ENCODE measurements at regions not wholly inside any gene's neighbourhood (a gene's known extent, or its start where the extent isn't known, plus 50 kb on each side); places are given as distances from the start of the nearest gene placed in this dataset.
A peak's percentile ranks its signal among the peaks of the same experiment; 100 is the strongest.

DNA sequence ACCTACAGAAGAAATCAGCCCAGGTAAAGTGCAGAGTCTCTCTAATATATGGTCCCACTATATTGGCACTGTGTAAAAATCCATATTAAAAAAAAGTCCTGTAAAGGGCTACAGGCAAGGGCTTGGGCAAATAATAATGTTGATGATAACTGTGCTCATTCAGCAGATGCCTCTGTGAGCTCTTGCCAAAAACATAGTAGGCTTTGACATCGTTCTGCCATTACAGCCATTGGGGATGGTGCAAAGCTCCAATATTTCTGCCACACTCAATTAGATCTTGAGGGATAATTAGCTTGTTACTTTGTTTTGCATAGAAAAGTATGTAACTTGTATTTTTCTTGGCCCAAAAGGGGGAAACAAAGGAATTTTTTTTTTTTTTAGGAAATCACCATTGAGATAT, 645.5 kb upstream of the FAM241A start:
- DNase-seq = no peak

DNA sequence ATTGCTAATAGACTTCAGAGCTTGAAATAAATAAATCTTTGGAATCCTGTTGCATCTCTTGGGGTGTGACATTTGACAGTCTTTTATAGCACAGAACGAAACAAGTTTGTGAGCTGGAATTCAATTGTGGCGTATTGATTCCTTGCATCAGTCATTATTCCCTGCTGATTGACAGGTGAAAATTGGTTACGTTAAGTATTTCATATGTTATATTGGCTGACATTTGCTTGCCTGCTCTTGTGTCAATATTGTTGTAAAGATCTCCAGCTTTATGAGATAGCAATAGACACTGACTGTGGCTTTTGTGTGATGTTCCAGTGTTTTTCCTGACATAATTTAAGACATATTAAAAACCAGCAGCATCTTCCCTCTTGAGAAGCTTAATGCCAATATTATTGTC, 644.4 kb upstream of the FAM241A start:
- no peak for DNase-seq

DNA sequence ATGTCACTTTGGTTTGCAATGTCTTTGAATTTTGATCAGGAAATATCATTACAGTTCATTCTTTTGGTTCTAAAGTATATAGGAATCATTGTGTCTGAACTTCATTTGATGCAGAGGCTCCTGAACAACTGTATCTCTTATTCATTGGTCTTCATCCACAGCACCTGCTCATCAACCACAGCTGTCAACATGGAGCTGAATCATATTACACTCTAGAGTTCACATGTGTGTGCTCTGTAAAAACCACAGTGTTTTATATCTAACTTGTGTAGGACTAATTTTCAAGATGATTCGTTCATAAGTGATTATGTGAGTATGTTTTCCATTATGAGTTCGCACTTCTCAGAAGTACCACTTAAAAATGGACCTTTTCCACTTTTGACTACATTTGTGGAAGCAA, 643.3 kb upstream of the FAM241A start:
- DNase-seq = no peak

DNA sequence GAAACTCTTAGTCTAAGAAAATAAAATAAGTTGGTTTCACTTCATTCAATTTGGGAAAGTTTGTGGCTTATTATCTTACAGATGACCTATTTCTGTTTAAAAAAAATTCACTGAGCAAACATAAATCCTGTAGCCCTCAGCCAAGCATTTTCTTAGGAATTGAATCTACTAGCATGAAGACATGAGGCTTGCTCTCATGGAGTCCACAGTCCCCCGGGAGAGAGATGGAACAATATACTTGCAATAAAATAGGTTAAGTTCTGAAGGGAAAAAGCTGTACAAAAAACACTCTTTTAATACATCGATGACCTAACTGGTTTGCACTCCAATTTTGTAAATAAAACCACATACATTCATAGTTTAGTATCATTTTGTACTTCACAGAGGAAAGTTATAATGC, 642.6 kb upstream of the FAM241A start:
- no peak for DNase-seq

DNA sequence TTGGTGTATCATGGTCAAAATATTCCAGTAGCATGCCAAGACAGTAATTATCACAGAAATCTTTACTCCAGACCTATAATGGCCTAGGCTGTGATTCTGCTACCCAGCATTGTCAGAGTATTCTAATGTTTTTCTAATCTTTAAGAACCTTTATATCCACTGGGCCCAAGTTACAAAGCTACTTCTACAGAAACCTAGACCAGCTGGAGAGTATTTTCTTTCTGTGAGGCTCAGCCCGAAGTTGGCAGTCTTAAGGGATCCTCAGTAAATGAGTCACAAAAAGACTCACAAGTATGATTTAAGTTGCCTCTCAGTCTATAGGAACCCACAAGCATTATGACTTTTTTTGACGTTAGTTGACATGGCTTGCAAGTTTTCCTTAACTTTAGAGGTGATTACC, 638.5 kb upstream of the FAM241A start:
- DNase-seq = no peak

DNA sequence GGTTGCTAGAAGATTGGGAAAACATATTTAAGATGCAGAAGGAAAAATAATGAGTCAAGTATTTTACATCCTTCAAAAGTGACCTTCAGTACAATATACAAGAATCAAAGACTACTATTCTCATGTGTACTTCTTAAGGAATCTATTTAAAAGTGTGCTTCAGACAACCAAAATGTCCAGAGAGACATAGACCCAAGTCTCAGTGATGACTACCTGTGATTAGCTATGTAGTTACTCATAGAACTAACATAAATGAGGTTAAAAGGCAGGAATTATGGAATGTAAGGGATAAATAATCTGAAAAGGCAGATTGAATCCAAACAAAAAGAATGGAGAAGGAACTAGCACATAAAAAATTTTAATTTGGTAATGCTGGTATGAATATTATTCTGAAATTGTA, 634.7 kb upstream of the FAM241A start:
- no peak for DNase-seq

DNA sequence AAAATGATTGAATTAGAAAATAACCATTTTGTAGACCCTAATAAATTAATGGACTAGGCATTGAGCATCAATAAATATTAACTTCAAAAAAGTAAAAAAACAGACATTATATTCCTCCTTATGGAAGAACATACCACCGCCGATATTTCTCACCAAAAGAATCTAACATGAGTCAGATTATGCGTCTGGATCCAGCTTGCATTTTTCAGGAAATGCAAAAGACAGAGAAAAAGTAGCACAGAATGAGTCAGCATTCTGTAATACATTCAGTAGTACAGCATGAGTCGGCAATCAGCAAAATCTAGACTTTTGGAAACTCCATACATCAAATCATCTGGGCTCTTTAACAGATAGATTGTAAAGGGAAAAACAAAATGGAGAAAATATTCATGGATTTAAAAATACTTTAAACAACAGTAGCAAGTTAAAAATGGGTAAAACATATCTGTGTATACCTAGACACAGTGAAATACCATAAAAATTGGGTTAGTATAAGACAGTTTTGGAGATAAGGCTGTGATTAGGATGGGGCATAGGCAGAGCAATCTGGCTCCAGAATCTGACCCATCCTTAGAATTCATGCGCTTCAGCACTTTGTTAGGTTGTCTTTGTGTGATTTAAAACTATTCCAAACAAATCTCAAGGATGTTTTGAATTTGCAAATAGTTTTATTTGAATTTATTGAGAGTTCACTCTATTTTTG, 633.0 kb upstream of the FAM241A start:
- no peak for DNase-seq

DNA sequence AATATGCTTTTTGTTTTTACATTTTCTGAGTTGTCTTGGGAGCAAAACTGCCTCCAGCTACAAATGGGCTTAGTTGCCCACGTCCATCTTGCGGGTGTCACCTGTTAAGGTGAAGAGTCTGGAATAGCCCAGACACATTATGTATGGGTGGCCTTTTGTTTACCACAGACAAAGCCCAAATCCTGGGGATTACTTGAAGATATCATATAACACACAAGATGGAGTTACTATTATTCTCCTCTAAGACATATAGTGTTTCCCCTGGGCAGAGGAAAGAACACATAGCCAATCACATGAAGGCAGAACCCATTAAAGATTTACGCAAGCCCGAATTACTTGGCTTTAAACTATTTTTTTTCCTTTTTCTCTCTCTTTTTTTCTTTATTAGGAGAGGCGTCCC, 625.6 kb upstream of the FAM241A start:
- DNase-seq = no peak

DNA sequence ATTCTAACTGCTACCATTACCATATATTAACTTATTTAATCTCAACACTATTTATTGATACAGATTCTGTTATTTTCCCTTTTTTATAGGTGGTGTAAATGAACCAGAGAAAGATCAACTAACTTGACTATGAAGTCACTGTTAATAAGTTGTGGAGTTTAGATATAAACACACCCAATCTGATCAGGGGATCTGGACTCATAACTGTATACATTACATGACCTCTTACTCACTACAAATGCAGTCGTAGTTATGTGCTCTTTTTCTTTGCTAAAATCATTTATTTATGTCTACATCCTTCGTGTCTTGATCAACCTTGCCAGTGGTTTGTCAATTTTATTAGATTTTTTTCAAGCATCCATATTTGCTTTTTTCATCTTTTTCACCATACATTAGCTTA, 614.8 kb upstream of the FAM241A start:
- DNase-seq = no peak

DNA sequence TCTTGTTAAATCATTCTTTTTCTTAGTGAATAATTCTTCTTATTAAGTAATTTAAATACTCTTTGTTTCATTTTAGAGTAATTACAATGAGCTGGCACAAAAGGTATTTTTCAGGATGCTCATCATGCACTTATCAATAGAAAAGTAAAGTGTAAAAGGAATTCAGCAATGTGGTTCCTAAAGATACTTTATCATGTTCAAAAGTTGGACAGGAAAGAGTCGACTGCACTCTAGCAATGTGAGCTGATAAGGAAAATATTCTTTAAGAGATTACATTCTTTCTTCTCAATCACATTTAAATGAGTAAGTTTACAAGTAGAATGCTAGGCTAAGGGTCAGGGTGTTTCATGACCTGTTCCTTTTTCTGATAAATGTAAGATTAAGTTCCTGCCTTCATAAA, 609.5 kb upstream of the FAM241A start:
- no peak for DNase-seq

DNA sequence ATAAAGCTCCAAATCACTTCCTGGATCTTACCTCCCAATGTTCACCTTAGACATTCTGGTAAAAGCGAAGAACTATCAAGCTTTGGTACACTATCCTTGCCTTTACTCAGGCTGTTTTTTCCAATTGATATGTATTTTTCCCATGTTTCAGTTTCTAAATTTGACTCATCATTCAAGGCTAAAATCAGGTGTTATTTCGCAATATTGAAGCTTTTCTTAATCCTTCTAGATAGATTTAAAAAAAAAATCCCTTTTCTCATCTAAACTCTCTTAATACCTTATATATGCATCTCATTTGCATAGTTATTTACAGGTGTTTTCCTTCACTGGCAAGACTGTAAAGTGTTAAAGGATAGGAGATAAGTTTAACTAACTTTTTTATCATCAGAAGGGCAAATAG, 608.1 kb upstream of the FAM241A start:
- no peak for DNase-seq

DNA sequence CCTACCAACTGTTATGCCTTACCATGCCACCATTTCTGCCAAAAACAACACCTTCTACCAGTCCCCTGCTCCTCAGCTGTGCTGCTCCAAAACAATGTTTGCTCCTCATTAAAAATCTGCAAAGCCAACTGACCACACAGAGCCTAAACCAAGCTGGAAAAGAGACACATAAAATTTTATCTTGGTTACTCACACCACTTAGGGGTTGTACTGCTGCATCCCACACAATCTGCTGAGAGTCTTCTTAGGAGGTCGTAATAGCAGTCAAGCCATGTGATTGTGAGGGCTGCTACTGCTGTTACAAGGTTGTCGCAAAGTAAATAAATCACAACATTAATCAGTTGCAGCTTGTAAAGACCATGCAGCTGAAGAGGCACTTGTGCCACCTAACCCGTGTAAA, 607.4 kb upstream of the FAM241A start:
- peak; percentile 37 for DNase-seq

DNA sequence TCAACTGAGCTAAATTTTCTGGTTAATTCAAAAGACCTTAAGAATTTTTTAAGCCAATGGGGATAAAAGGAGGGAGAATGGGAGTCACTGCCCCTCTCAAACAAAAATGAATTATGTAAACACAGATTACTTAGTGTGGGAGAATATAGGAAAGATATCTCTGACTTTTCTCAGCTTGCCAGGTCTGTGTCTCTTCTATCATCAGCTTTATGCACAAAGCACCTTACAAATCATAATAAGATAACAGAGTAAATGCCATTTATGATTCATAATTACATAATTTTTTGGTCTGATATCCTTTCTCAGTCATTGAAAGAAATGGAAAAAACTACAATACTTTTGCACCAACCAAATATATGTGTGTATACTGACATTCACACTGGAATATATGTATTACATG, 604.6 kb upstream of the FAM241A start:
- DNase-seq = no peak

DNA sequence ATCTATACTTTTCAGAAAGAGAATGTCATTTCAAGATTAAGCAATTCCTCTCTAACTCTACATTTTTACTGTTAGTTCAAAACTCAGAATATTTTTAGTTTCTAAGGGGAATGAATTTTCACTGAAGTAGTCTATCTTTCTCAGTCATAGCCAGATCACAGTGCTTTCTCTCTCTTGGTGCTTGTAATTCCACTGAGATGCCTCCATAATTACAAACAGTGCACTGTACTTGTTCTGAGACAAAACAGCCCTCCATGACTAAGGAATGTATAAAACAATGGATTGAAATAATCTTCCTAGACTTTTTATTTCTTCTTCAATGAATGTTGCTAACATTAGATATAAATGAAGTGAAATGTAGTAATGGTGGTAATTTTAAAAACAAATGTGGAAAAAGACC, 603.2 kb upstream of the FAM241A start:
- no peak for DNase-seq

DNA sequence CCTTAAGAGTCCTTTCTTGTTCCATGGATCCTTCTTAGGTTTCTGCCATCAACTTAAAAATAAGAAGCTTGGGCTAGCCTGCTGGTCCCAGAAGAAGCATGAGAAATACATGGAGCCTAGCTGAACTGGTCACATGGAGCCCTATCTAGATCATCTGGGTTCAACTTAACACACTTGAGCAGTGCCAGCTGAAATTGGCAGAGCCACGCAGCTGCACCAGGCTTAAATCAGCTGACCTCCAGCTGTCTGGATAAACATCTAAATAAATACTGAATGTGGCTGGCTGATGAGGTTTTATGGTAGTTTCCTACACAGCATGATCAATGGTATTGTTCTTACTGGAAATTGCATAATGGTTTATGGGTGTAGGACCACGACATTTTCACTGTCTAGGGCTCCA, 598.4 kb upstream of the FAM241A start:
- DNase-seq = no peak

DNA sequence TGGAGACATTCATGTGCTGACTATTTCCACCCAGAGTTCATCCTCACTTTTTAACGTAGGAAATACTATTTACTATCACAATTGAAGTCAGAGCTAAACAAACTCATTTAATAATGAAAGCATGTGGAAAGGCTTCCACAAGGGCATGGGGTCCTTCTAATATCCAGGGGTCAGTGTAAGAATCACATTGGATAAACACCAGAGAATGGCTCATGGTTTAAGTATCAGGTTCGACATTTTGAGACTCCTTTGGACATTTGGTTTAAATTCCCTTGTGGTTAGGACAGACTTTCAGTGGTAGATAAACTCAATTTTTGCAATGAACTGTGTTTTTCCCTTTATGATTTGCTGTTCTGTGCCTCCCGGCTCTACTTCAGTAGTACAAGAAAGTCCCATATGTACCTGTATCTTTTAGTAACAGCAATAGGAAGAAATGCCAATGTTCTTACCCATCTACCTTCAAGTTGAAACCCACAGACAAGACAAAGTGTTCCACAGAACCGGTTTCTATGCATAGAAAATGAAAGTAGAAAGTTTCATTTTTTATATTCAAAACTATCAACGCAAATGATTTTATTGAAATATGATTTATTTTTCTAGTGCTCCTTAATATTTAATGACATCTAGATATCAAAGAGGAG, 589.0 kb upstream of the FAM241A start:
- no peak for DNase-seq

DNA sequence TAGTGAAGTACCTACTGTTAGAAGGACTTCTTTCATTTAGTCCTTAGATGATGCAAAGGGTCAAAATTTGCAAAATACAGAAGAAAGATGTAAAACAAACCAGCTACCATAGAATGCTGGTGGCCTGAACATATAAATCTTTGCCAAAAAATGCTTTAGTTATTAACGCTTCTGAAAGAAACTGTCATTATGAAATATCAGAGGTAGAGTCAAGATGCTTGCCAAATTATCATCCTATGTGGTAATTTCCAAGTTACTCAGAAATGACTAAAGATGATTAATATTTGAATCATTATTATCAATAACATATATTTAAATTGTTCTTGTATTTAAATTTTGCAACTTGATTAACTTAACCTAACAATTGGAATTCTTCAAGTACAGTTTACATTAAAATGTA, 588.4 kb upstream of the FAM241A start:
- no peak for DNase-seq

DNA sequence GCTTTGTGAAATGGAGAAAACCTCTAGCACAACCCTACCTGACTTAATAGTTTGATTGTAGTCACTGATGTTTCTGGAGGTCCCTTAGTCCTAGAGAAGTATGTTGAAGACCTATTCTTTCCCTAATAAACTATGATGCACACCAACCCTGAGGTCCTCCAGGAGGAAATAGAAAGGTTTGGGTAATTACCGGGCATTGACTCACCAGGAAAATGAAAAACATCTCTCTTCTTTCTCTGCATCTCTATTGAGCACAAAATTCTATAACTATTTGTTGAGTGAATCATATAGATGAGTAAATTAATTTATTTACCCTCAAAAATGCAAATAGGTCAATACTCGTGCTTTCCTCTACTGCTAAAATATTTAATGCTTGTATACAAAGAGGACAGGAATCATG, 582.4 kb upstream of the FAM241A start:
- DNase-seq = no peak

DNA sequence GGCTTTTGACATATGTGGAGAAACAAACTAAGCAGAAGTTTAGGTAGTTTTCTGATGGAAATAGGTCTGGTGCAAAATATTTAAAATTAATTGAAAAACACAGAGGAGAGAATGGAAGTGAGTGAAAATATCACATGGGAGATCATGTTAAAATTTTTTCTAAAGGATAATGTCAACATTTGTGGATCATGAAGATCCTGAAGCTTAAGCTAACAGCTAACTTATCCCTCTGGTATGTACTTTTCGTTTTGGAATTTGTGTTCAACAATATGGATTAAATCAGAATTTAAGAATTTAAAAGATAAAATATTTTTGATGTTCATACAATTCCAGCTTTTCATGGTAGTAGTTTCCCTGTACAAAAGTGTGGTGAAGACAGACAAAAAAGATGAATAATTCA, 572.8 kb upstream of the FAM241A start:
- no peak for DNase-seq

DNA sequence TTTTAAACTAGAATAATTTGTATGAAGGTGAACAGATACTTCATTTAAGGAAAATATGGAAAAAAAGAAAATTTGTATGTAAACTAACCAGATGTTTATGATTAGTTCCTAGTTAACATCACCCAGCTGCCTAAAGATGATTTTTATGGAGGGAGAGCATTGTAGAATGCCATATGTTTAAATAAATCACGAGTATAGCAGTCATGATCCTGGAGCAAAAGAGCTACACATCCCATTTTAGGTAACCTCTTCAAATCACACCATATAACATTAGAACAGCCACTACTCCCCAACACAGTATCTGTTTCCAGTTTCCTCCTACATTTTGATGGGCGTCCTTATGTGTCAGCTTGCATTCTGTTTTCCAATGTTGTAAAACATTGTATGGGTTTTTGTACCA, 571.9 kb upstream of the FAM241A start:
- no peak for DNase-seq

DNA sequence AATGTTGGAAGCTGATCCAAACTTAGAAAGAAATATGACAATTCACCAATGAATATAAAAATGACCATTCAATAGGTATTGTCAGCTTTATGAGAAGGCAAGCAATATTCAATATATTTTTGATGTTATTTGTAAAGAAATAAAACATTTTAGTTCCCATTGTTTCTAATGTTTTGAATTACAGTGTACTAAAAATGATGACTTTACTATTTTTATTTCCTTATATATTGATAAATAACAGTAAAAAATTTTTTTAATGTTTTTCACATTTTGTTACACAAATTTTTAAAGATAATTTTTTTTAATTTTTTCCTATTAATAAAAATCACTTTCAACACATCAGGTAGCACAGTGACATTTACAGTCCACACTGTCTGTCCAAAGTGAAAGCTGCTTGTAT, 565.5 kb upstream of the FAM241A start:
- DNase-seq = no peak

DNA sequence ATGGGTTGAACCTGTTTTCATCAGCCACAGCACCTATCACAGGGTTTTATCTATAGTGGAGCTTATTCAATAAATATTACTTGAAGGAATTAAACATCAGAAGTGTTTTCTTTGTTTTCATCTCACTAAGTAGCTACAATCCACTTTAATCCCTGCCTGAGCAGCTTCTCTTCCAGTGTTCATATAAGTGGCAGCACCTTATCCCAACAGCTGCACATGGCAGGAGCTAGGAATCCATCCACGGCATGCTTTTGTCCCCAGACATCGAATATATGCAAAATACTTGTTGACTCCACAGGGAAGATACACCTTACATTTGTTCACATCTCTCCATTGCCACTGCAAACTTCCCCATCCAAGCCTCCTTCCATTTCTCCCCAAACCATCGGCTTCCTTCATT, 549.8 kb upstream of the FAM241A start:
- DNase-seq = no peak

DNA sequence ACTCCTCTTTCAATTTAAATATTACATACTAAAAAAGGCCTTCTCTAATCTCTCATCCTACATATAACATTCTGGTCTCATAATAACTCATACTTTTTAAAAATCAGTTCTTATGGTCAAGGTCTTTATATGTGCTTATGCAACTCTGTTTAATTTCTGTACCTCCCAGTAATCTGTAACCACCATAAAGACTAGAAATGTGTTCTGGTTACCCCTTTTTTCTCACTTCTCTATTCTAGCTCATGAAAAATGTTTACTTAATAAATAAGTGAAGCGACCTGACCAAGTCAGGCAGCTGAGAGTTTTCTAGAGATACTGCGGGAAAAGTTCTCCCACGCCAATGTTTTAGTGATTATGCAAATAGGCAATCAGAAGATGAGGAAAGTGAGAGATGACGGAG, 548.8 kb upstream of the FAM241A start:
- DNase-seq = no peak

DNA sequence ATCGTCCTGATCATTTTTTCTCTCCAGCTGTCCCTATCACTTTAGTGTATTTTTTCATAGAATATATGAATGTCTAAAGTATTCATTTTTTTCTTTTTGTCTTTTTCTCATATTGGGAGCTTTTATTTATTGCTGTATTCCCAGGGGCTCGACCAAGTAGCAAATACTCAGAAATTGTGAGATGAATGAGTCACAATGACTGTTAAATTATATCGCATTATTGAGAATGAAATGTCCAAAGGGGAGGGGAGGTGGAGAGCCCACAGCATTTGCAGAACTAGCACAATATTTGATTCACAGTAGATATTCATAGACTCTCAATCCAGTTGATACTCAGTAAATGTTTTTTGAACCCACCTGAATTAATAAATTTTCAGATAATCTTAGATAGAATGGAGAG, 543.6 kb upstream of the FAM241A start:
- DNase-seq = no peak

DNA sequence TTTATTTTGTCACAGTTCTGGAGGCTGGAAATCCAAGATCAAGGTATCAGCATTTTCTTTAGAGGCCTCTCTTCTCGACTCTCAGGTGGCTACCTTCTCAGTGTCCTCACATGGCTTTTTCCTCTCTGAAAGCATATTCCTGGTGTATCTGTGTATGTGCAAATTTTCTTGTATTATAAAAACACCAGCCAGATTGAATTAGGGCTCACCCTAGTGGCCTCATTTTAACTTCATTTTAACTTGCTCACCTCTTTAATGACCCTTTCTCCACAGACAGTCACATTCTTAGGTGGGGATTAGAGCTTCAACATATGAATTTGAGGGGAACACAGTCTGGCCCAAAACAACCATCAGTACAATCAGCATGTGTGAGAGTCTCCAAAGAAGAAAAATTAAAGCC, 542.4 kb upstream of the FAM241A start:
- DNase-seq = no peak

Data from left kidney (tissue), 1 donor.